ENCODE measurements at regions not wholly inside any gene's neighbourhood (a gene's known extent, or its start where the extent isn't known, plus 50 kb on each side); places are given as distances from the start of the nearest gene placed in this dataset.
A peak's percentile ranks its signal among the peaks of the same experiment; 100 is the strongest.

DNA sequence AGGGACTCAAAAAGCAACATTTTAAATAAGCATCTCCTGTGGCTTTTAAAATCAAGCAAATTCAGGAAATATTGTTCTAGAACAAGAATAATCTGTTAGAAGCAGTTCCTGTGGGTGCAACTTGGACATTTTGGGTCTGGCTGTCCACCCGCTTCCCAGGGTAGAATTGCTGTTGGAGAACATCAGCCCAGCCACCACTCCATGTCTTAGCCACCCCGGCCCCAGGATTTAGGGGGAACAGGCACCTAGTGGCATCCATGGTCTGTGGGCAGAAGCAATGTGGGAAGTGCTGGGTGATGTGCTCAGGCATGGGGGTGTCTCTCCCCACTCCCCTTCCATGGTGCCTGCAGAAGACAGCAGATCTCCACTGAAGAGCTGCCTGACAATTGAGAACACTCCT is 162.6 kb downstream of the KLF13 start:
- Mint-ChIP-seq H3K27ac (no peak overlapping the region), H3K9me3 (peaks cover 12 to 13% of the 10 kb centered on the region in 2 donors), H3K36me3 (peaks cover 19 to 24% of the 10 kb centered on the region in 2 donors)
- DNase-seq (ENCODE audit: low spot score in 2 of 2) (no peak), ATAC-seq (no peak)

DNA sequence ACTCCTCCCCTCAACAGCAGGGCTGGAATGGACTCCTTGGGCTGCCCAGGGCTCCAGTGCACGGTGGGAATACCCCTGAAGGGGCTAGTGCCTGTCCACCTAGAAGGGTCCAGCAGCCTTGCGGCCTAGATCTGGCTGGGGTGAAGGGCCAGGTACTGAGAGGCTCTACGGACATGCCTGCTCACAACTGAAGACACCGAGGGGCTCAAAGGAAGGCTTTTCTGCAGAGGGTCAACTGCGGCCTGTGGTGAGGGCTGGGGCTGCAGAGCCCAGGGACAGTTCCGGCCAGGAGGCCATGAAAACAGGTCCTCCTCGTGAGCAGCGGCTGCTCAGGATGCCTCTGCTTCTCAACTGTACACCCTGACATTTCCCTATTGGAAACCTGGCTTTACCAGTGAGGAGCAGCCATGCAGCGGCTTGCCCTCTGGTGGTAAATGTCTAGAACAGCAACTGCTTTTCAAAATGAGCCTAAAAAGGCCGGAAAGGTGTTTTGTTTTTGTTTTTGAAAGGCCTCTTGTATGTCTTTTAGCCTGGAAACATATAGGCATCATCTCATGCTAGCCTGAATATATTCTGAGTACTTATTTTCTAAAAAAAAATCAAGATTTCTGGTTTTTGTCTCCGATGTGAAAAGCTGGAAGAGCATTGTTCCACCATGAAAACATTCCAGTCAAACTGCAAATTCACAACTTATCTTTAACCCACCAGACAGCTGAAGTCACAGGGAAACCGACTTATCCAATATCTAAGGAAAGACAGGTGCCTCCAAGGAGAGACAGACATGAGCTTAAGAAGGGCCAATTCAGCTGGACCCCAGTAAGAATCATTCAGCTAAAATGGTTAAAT is 163.4 kb downstream of the KLF13 start:
- no peak for ATAC-seq
- DNase-seq (ENCODE audit: low spot score in 2 of 2), result no peak
- no peak overlapping the region for H3K27ac Mint-ChIP-seq
- peaks cover 14 to 16% of the 10 kb centered on the region in 2 donors for H3K36me3 Mint-ChIP-seq
- peaks cover 12 to 13% of the 10 kb centered on the region in 2 donors for H3K9me3 Mint-ChIP-seq

GRCh38 chr15:31494786-31495185 is 168.2 kb downstream of the KLF13 start:
- H3K9me3 Mint-ChIP-seq, result peaks cover 12 to 13% of the 10 kb centered on the region in 2 donors
- no peak for ATAC-seq
- no peak for DNase-seq (ENCODE audit: low spot score in 2 of 2)
- peaks cover 14 to 15% of the 10 kb centered on the region in 2 donors for H3K36me3 Mint-ChIP-seq
- peak overlapping the region in 1 of 2 donors; percentile 55 for H3K27ac Mint-ChIP-seq

DNA sequence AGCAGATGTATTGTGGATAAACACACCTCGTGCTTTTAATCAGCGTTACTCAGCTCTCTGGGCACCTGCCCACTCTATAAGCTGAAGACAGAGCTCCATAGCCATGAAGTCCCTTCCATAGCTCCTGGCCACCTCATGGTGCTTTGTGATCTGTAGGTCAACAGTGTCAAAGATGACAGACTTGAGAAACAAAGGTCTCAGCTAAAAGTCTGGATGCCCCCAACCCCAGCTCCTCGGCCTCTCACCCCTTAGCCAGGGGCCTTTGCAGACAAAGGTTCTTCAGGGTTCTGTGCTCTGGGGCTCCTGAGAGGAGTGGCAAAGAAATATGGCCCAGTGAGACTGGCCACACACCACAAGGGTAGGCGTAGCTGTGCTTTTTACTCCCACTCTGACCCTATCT is 168.6 kb downstream of the KLF13 start:
- H3K9me3 Mint-ChIP-seq, result peaks cover 12 to 13% of the 10 kb centered on the region in 2 donors
- no peak for DNase-seq (ENCODE audit: low spot score in 2 of 2)
- no peak overlapping the region for H3K27ac Mint-ChIP-seq
- H3K36me3 Mint-ChIP-seq, result peaks cover 14 to 15% of the 10 kb centered on the region in 2 donors
- no peak for ATAC-seq

DNA sequence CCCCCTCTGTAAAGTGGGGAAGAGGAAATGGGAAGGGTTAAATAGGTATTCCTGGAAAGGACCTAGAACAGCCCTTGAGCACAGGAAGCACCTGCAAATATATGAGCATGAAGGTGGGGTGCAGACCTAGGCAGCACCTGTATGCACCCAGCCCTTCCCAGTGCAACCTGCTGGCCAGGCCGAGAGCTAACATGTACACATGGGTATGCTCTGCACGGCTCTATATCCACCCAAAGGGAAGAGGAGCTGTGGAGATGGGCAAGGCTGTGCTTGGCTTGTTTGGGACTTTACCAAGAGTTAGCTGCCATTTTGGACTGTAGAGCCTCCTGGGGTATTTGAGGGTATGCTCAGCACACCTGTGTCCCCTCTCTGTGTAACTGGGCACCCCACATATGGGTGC is 171.2 kb downstream of the KLF13 start:
- H3K36me3 Mint-ChIP-seq, result no peaks in the 10 kb centered on the region
- no peak overlapping the region for H3K27ac Mint-ChIP-seq
- DNase-seq (ENCODE audit: low spot score in 2 of 2) (no peak), ATAC-seq (no peak)
- no peaks in the 10 kb centered on the region for H3K9me3 Mint-ChIP-seq

DNA sequence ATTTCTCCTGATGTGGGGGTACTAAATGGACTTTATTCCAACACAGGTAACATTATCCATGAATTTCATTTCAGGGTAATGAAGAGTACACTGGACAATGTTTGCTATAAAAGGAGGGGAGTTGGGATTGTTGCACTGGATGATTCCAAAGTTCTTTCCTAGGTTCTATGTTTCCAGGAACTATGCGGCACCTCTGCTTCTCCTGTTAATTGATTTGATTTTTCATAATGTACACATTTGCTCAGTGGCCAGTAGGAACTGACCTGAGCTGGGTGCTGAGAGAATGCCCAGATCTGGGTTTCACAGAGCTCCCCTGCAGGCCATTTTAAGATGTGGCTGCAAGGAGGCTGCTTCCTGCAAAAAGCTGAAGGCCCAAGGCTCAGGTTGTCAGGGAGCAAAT is 171.7 kb downstream of the KLF13 start:
- Mint-ChIP-seq H3K9me3 (no peaks in the 10 kb centered on the region), H3K36me3 (no peaks in the 10 kb centered on the region), H3K27ac (no peak overlapping the region)
- ATAC-seq (no peak), DNase-seq (ENCODE audit: low spot score in 2 of 2) (no peak)

DNA sequence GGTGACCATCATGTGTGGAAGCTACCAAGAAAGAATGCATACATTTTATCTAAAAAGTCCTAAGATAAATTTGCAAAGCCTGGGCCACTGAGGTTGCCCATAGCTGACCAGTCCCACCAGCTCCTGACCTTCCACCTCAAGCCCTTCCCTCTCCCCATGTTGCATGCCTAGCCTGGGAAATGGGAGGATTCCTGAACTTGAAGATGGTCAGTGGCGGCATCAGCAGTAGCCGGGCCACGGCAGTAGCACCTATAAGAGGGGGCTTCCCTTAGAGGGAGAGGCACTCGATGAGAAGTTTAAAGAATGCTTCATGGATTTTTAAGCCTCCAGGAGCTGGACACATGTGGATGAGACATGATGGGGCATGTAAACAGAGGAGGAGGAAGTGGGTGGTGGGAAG is 172.1 kb downstream of the KLF13 start:
- no peak overlapping the region for H3K27ac Mint-ChIP-seq
- ATAC-seq (no peak), DNase-seq (ENCODE audit: low spot score in 2 of 2) (no peak)
- H3K9me3 Mint-ChIP-seq, result no peaks in the 10 kb centered on the region
- no peaks in the 10 kb centered on the region for H3K36me3 Mint-ChIP-seq

- H3K9me3 Mint-ChIP-seq, result no peaks in the 10 kb centered on the region
- ATAC-seq (no peak), DNase-seq (ENCODE audit: low spot score in 2 of 2) (no peak)
- H3K27ac Mint-ChIP-seq, result no peak overlapping the region
- no peaks in the 10 kb centered on the region for H3K36me3 Mint-ChIP-seq
Observed at GRCh38 chr15:31499236-31499952, 172.8 kb downstream of the KLF13 start.

GRCh38 chr15:31499953-31500765 is 173.5 kb downstream of the KLF13 start:
- Mint-ChIP-seq H3K36me3 (no peaks in the 10 kb centered on the region), H3K9me3 (no peaks in the 10 kb centered on the region), H3K27ac (no peak overlapping the region)
- no peak for DNase-seq (ENCODE audit: low spot score in 2 of 2)
- no peak for ATAC-seq

- H3K27ac Mint-ChIP-seq, result no peak overlapping the region
- no peaks in the 10 kb centered on the region for H3K9me3 Mint-ChIP-seq
- no peak for ATAC-seq
- H3K36me3 Mint-ChIP-seq, result no peaks in the 10 kb centered on the region
- no peak for DNase-seq (ENCODE audit: low spot score in 2 of 2)
Observed at GRCh38 chr15:31500766-31501449, 174.3 kb downstream of the KLF13 start.

- Mint-ChIP-seq H3K27ac (no peak overlapping the region), H3K36me3 (no peaks in the 10 kb centered on the region), H3K9me3 (no peaks in the 10 kb centered on the region)
- DNase-seq (ENCODE audit: low spot score in 2 of 2) (no peak), ATAC-seq (no peak)
Observed at GRCh38 chr15:31501536-31502157, 175.0 kb downstream of the KLF13 start.

- Mint-ChIP-seq H3K36me3 (peaks cover 0 to 2% of the 10 kb centered on the region in 2 donors), H3K27ac (no peak overlapping the region), H3K9me3 (peaks cover 1 to 2% of the 10 kb centered on the region in 2 donors)
- DNase-seq (ENCODE audit: low spot score in 2 of 2), result no peak
- ATAC-seq, result no peak
Observed at GRCh38 chr15:31502541-31503229, 176.1 kb downstream of the KLF13 start.

- ATAC-seq (no peak), DNase-seq (ENCODE audit: low spot score in 2 of 2) (no peak)
- Mint-ChIP-seq H3K9me3 (peaks cover 4 to 5% of the 10 kb centered on the region in 2 donors), H3K36me3 (peaks cover 0 to 6% of the 10 kb centered on the region in 2 donors), H3K27ac (no peak overlapping the region)
Observed at GRCh38 chr15:31503256-31503655, 176.6 kb downstream of the KLF13 start.

GRCh38 chr15:31503758-31504461 is 177.3 kb downstream of the KLF13 start:
- Mint-ChIP-seq H3K36me3 (peaks cover 0 to 6% of the 10 kb centered on the region in 2 donors), H3K9me3 (peaks cover 4 to 5% of the 10 kb centered on the region in 2 donors)

DNA sequence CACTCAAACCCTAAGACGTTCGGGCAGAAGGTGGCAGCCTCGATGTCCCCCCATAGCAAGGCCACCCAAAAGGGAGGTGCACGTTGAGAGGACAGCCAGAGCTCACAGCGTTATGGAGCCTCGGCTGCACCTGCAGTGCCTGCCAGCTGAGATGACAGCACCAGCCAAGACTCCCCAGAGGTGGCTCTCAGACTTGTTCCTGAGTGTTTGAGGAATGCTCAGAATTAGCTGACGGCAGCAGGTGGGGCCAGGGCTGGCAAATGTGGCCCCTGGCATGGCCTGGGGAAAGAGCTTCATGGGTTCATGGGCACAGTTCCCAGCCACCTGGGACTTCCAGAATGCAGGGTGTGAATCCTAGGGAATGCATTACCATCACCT is 177.8 kb downstream of the KLF13 start:
- no peak for ATAC-seq
- Mint-ChIP-seq H3K9me3 (peaks cover 4 to 5% of the 10 kb centered on the region in 2 donors), H3K36me3 (peaks cover 0 to 6% of the 10 kb centered on the region in 2 donors), H3K27ac (no peak overlapping the region)
- no peak for DNase-seq (ENCODE audit: low spot score in 2 of 2)

More at GRCh38 chr15:31503758-31504461, 177.3 kb downstream of the KLF13 start:
- ATAC-seq (no peak), DNase-seq (ENCODE audit: low spot score in 2 of 2) (no peak)
- H3K27ac Mint-ChIP-seq, result no peak overlapping the region

Measured in activated naive CD4-positive, alpha-beta T cell treated with anti-CD3 and anti-CD28 coated beads, Interleukin-2, amount 50 U/mL, for 72 hours (primary cell).